ENCODE measurements at regions not wholly inside any gene's neighbourhood (a gene's known extent, or its start where the extent isn't known, plus 50 kb on each side); places are given as distances from the start of the nearest gene placed in this dataset.

DNA sequence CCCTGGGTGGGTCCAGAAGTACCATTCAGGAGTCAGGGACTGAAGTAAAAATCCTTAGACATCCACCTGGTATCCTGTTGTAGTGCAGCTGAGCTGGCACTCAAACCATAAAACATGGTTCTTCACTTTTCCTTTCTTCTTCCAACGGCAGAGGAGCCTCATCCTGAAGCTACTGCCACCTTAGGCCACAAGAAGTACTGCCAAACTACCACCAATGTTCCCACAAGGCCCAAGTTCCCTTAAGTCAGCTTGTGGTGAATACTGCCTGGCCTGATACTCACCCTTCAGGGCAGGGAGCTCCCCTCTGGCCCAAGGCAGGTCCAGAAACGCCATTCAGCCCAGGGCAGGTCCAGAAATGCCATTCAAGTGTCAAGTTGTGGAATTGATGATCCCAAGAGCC is 1053.4 kb upstream of the CITED2 start:
- TF ChIP-seq, protein P1, sequence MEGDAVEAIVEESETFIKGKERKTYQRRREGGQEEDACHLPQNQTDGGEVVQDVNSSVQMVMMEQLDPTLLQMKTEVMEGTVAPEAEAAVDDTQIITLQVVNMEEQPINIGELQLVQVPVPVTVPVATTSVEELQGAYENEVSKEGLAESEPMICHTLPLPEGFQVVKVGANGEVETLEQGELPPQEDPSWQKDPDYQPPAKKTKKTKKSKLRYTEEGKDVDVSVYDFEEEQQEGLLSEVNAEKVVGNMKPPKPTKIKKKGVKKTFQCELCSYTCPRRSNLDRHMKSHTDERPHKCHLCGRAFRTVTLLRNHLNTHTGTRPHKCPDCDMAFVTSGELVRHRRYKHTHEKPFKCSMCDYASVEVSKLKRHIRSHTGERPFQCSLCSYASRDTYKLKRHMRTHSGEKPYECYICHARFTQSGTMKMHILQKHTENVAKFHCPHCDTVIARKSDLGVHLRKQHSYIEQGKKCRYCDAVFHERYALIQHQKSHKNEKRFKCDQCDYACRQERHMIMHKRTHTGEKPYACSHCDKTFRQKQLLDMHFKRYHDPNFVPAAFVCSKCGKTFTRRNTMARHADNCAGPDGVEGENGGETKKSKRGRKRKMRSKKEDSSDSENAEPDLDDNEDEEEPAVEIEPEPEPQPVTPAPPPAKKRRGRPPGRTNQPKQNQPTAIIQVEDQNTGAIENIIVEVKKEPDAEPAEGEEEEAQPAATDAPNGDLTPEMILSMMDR (IDR thresholded peaks at IDR 0.05 in 2 of 3, conservative IDR thresholded peaks at IDR 0.05 in 1 of 3; ENCODE audit: insufficient read depth in 2 of 3, low read depth in 1 of 3, low read length in 3 of 3): peak; percentile 14 to 42 (median 25); a peak in 4 of 6 replicates
- TF ChIP-seq, protein P2, sequence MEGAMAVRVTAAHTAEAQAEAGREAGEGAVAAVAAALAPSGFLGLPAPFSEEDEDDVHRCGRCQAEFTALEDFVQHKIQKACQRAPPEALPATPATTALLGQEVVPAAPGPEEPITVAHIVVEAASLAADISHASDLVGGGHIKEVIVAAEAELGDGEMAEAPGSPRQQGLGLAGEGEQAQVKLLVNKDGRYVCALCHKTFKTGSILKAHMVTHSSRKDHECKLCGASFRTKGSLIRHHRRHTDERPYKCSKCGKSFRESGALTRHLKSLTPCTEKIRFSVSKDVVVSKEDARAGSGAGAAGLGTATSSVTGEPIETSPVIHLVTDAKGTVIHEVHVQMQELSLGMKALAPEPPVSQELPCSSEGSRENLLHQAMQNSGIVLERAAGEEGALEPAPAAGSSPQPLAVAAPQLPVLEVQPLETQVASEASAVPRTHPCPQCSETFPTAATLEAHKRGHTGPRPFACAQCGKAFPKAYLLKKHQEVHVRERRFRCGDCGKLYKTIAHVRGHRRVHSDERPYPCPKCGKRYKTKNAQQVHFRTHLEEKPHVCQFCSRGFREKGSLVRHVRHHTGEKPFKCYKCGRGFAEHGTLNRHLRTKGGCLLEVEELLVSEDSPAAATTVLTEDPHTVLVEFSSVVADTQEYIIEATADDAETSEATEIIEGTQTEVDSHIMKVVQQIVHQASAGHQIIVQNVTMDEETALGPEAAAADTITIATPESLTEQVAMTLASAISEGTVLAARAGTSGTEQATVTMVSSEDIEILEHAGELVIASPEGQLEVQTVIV (CRISPR knock-in tag; IDR thresholded peaks at IDR 0.05; ENCODE audit: borderline replicate concordance): no peak
- TF ChIP-seq ZNF77 (CRISPR knock-in tag; IDR thresholded peaks at IDR 0.05) (no peak), ZNF717 (CRISPR knock-in tag; IDR thresholded peaks at IDR 0.05) (no peak), ARNT (IDR thresholded peaks at IDR 0.05) (no peak), POLR3A (IDR thresholded peaks at IDR 0.05; ENCODE audit: borderline replicate concordance, extremely low read depth, insufficient read depth, insufficient read length) (no peak), SP1 (CRISPR knock-in tag; IDR thresholded peaks at IDR 0.05) (no peak), NFXL1 (CRISPR knock-in tag; IDR thresholded peaks at IDR 0.05) (no peak), U2AF1 (optimal IDR thresholded peaks at IDR 0.05; ENCODE audit: low read depth, low read length) (no peak)
- TF ChIP-seq, protein P3, sequence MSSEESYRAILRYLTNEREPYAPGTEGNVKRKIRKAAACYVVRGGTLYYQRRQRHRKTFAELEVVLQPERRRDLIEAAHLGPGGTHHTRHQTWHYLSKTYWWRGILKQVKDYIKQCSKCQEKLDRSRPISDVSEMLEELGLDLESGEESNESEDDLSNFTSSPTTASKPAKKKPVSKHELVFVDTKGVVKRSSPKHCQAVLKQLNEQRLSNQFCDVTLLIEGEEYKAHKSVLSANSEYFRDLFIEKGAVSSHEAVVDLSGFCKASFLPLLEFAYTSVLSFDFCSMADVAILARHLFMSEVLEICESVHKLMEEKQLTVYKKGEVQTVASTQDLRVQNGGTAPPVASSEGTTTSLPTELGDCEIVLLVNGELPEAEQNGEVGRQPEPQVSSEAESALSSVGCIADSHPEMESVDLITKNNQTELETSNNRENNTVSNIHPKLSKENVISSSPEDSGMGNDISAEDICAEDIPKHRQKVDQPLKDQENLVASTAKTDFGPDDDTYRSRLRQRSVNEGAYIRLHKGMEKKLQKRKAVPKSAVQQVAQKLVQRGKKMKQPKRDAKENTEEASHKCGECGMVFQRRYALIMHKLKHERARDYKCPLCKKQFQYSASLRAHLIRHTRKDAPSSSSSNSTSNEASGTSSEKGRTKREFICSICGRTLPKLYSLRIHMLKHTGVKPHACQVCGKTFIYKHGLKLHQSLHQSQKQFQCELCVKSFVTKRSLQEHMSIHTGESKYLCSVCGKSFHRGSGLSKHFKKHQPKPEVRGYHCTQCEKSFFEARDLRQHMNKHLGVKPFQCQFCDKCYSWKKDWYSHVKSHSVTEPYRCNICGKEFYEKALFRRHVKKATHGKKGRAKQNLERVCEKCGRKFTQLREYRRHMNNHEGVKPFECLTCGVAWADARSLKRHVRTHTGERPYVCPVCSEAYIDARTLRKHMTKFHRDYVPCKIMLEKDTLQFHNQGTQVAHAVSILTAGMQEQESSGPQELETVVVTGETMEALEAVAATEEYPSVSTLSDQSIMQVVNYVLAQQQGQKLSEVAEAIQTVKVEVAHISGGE (CRISPR knock-in tag; IDR thresholded peaks at IDR 0.05): no peak
- TF ChIP-seq, protein P4, sequence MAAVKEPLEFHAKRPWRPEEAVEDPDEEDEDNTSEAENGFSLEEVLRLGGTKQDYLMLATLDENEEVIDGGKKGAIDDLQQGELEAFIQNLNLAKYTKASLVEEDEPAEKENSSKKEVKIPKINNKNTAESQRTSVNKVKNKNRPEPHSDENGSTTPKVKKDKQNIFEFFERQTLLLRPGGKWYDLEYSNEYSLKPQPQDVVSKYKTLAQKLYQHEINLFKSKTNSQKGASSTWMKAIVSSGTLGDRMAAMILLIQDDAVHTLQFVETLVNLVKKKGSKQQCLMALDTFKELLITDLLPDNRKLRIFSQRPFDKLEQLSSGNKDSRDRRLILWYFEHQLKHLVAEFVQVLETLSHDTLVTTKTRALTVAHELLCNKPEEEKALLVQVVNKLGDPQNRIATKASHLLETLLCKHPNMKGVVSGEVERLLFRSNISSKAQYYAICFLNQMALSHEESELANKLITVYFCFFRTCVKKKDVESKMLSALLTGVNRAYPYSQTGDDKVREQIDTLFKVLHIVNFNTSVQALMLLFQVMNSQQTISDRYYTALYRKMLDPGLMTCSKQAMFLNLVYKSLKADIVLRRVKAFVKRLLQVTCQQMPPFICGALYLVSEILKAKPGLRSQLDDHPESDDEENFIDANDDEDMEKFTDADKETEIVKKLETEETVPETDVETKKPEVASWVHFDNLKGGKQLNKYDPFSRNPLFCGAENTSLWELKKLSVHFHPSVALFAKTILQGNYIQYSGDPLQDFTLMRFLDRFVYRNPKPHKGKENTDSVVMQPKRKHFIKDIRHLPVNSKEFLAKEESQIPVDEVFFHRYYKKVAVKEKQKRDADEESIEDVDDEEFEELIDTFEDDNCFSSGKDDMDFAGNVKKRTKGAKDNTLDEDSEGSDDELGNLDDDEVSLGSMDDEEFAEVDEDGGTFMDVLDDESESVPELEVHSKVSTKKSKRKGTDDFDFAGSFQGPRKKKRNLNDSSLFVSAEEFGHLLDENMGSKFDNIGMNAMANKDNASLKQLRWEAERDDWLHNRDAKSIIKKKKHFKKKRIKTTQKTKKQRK (IDR thresholded peaks at IDR 0.05; ENCODE audit: borderline replicate concordance, low read depth, low read length): no peak

Data from K562 (cell line).